ENCODE measurements at regions not wholly inside any gene's neighbourhood (a gene's known extent, or its start where the extent isn't known, plus 50 kb on each side); places are given as distances from the start of the nearest gene placed in this dataset.

DNA sequence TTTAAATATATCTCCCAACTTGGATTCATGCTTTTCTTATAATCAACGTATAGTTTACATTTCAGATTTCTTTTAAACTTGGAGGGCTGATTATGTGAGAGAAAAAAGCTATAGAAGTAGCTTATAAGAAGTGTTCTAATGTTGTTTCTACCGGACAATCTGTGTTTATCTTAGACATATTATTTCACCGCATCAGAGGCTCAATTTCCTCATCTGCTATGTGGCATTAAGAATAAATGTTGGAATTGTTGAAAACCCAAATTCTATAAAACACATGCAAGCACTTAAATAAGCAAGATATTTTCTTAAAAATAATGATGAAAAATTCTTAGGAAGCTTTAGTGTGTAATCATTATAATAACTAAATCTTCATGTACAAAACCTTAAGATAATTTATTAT, 407.9 kb downstream of the HRH4 start:
- TF ChIP-seq, protein P1, sequence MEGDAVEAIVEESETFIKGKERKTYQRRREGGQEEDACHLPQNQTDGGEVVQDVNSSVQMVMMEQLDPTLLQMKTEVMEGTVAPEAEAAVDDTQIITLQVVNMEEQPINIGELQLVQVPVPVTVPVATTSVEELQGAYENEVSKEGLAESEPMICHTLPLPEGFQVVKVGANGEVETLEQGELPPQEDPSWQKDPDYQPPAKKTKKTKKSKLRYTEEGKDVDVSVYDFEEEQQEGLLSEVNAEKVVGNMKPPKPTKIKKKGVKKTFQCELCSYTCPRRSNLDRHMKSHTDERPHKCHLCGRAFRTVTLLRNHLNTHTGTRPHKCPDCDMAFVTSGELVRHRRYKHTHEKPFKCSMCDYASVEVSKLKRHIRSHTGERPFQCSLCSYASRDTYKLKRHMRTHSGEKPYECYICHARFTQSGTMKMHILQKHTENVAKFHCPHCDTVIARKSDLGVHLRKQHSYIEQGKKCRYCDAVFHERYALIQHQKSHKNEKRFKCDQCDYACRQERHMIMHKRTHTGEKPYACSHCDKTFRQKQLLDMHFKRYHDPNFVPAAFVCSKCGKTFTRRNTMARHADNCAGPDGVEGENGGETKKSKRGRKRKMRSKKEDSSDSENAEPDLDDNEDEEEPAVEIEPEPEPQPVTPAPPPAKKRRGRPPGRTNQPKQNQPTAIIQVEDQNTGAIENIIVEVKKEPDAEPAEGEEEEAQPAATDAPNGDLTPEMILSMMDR (IDR thresholded peaks at IDR 0.05; ENCODE audit: insufficient read depth, missing control alignments): no peak
- no peak for FAIRE-seq
- no peak for DNase-seq (ENCODE audit: insufficient read length, low spot score)

DNA sequence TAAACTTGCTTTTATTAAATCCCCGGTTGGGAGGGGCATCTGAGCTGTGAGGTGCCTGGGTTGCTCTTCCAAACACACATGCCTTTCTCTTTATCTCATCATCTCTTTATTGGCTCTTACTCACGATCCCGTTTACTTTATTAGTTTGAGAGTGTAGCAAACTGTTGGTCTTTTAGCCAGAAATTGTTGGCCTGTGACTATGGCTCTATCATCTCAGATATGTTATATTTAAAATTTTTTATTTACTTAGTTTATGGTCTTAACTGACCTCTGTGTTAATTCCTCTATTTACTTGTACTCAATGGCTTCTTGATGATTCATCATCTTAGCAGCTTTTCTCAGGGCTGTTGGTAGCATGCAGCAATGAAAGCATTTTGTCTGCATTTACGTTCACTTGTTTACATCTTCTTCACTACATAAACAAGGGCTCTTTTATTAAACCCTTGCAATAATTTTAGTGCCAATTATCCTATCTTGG, 408.4 kb downstream of the HRH4 start:
- DNase-seq (ENCODE audit: insufficient read length, low spot score): no peak

DNA sequence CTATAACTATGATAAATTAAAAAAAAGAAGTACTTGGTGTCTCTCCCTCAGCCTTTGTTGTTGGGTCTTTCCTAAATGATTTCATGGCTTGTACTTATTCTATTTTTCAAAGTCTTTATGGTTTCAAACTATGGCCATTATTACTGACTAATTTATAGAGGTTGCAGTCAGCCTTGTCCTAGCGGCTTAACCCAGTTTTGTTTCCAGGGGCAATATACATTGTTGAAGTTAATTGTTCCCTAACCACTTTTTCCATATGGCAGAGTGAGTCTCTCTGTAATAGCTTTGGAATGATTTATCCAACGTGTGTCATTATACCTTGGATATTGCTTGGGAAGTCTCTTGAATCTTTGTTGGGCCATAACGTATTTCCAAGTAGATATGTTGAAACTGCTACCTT, 408.8 kb downstream of the HRH4 start:
- DNase-seq (ENCODE audit: insufficient read length, low spot score) (no peak), FAIRE-seq (no peak)
- TF ChIP-seq, protein P1 (IDR thresholded peaks at IDR 0.05; ENCODE audit: insufficient read depth, missing control alignments): no peak

More for the DNA sequence above, 408.4 kb downstream of the HRH4 start:
- FAIRE-seq: no peak
- TF ChIP-seq, protein P1 (IDR thresholded peaks at IDR 0.05; ENCODE audit: insufficient read depth, missing control alignments): no peak

DNA sequence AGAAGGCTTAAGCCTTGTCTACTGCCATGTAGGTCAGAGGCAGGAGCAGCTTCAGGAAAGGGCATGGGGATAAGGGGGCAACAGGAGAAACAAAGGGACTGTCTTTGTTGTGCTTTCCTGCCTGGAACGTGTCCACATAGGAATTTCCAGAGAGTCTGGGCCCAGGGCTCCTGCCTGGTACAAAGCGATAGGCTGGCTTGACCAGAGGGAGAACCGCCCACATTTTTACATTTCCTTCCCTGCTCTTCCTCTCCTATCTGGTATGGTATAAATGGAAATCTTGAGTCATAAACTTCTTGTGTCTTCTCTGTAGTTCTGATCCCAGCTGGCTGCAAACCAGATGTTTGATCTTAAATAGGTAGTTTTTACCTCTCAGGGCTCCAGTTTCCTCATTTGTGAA, 414.8 kb downstream of the HRH4 start:
- FAIRE-seq (no peak), DNase-seq (ENCODE audit: insufficient read length, low spot score) (no peak)
- TF ChIP-seq, protein P1 (IDR thresholded peaks at IDR 0.05; ENCODE audit: insufficient read depth, missing control alignments): no peak

DNA sequence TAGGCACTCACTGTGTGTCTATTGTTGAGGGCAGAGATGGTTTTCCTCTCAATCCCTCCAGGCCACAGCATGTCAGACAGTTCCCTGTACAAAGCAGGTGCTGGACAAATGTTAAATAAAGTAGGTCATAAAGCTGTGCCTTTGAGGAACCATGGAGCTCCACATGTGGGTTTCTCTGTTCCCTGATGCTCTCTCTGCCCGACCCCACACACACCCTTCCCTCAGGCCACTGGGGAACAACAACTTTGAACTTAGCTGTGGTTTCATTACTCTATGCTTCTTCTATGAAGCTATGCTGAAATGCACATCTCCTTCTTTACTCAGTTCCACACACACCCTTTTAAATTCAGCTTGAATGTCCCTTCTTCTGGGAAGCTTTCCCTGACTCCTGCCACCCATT, 415.3 kb downstream of the HRH4 start:
- no peak for DNase-seq (ENCODE audit: insufficient read length, low spot score)
- FAIRE-seq: no peak
- TF ChIP-seq, protein P1 (IDR thresholded peaks at IDR 0.05; ENCODE audit: insufficient read depth, missing control alignments): no peak

DNA sequence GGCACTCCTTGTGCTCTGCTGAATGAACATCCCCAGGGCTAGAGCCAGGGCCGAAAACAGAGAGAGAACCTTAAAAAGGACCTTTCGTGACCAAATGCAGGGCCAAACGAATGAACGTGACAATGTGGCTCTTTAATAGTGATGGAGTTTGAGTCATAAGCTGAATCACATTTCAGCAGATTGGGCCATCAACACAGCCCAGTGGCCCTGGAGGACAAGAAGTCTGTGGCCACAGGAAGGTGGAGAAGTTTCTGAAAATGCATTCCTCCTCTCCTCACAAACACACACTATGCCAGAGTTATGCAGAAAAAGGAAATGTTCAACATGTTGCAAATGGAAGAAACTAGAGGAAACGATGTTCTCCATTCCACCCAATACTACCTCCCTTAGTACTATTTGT, 415.8 kb downstream of the HRH4 start:
- TF ChIP-seq, protein P1 (IDR thresholded peaks at IDR 0.05; ENCODE audit: insufficient read depth, missing control alignments): no peak
- DNase-seq (ENCODE audit: insufficient read length, low spot score): no peak
- FAIRE-seq: no peak

DNA sequence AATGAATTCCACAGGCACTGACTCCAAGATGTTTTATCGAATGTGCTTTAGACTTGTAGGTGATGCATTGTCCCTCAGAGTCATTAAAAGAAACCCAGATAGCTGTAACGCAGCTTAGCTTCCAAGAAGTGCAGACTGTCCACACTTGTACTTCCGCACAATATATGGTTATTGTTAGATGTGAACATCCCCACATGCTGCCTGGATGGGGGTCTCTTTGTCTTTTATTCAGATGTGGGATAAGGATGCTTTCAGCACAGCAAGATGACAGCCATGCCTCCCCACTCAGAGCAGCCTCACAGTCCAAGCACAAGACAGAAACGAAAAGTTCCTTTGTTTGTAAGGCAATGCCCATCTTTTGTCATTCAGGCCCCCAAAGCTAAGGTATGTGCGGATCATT, 416.6 kb downstream of the HRH4 start:
- no peak for FAIRE-seq
- no peak for DNase-seq (ENCODE audit: insufficient read length, low spot score)
- TF ChIP-seq, protein P1 (IDR thresholded peaks at IDR 0.05; ENCODE audit: insufficient read depth, missing control alignments): no peak

Measured in D721Med (cell line).